WTC11 (cell line): ENCODE measurements at regions not wholly inside any gene's neighbourhood (a gene's known extent, or its start where the extent isn't known, plus 50 kb on each side); places are given as distances from the start of the nearest gene placed in this dataset.

ENCODE experiments used
- ATAC-seq: fragments of 200-7000 bp; cut with Tn5 transposase; 2 replicates; pipeline ENCODE4 v1.10.0; 2021; ENCODE audit warnings: mild to moderate bottlenecking, moderate library complexity
- CTCF ChIA-PET: fragments of 300-600 bp; sonication (Branson Sonifier 250); formaldehyde crosslinking; loops from one replicate; lab custom pipeline; 2021; ENCODE audit warnings: antibody characterized with exemption; lab: Charles Lee
- POLR2A ChIA-PET: fragments of 350-600 bp; sonication (Branson Sonifier 250); formaldehyde crosslinking; loops from one replicate; lab custom pipeline; 2021; ENCODE audit warnings: antibody characterized with exemption; lab: Charles Lee
- DNase-seq: peaks from one replicate; pipeline ENCODE4 v3.0.0; 2021; ENCODE audit warnings: low spot score
- H3K27ac Mint-ChIP-seq: 2 replicates; pipeline ENCODE4 v1.8.0; 2021; ENCODE audit warnings: mixed read lengths
- H3K27me3 Mint-ChIP-seq: 2 replicates; pipeline ENCODE4 v1.8.0; 2021; ENCODE audit warnings: low read depth, mild to moderate bottlenecking, moderate library complexity, mixed read lengths
- H3K36me3 Mint-ChIP-seq: 2 replicates; pipeline ENCODE4 v1.8.0; 2021; ENCODE audit warnings: mixed read lengths
- H3K4me1 Mint-ChIP-seq: 2 replicates; pipeline ENCODE4 v1.8.0; 2022; ENCODE audit warnings: mixed read lengths
- H3K4me3 Mint-ChIP-seq: 2 replicates; pipeline ENCODE4 v1.8.0; 2021; ENCODE audit warnings: mild to moderate bottlenecking, moderate library complexity, mixed read lengths
- H3K9me3 Mint-ChIP-seq: 2 replicates; pipeline ENCODE4 v1.8.0; 2021; ENCODE audit warnings: mixed read lengths
- ATF1 ChIP-seq: sonication (generic); formaldehyde crosslinking; IDR thresholded peaks from 2 replicates; pipeline ENCODE4 v1.8.1; 2023; ENCODE audit warnings: mild to moderate bottlenecking, moderate library complexity, missing genetic modification reagents
- ETV6 ChIP-seq: sonication (generic); formaldehyde crosslinking; IDR thresholded peaks from 2 replicates; pipeline ENCODE4 v1.8.1; 2022; ENCODE audit warnings: mild to moderate bottlenecking, missing genetic modification reagents
- FOXK1 ChIP-seq: sonication (generic); formaldehyde crosslinking; IDR thresholded peaks from 2 replicates; pipeline ENCODE4 v1.8.0; 2022; ENCODE audit warnings: mild to moderate bottlenecking, moderate library complexity, missing genetic modification reagents
- JAZF1 ChIP-seq: fragments of 250-450 bp; sonication (Bioruptor Pico); IDR thresholded peaks from 2 replicates; pipeline ENCODE4 v1.9.0; 2021; ENCODE audit warnings: moderate library complexity, mild to moderate bottlenecking, inconsistent platforms
- OVOL2 ChIP-seq: fragments of 250-450 bp; sonication (Bioruptor Pico); IDR thresholded peaks from 2 replicates; pipeline ENCODE4 v1.9.0; 2021; ENCODE audit warnings: mild to moderate bottlenecking, borderline replicate concordance
- ZNF121 ChIP-seq: sonication (generic); formaldehyde crosslinking; IDR thresholded peaks from 2 replicates; pipeline ENCODE4 v1.8.0; 2023; ENCODE audit warnings: missing genetic modification reagents
- ZNF232 ChIP-seq: sonication (generic); formaldehyde crosslinking; IDR thresholded peaks from 2 replicates; pipeline ENCODE4 v1.8.0; 2022; ENCODE audit warnings: mild to moderate bottlenecking, missing genetic modification reagents
- ZNF317 ChIP-seq: sonication (generic); formaldehyde crosslinking; IDR thresholded peaks from 2 replicates; pipeline ENCODE4 v1.8.1; 2023; ENCODE audit warnings: low read depth, mild to moderate bottlenecking, moderate library complexity, missing genetic modification reagents, borderline replicate concordance
- ZNF416 ChIP-seq: fragments of 250-450 bp; sonication (Bioruptor Pico); IDR thresholded peaks from 2 replicates; pipeline ENCODE4 v1.9.0; 2021; ENCODE audit warnings: mild to moderate bottlenecking, inconsistent platforms
- TF ChIP-seq, protein P1 (sequence below): fragments of 200-600 bp; IDR thresholded peaks from 2 replicates; pipeline ENCODE4 v1.8.0; 2022; ENCODE audit warnings: antibody characterized with exemption
- TF ChIP-seq, protein P2 (sequence below): sonication (generic); formaldehyde crosslinking; IDR thresholded peaks from 2 replicates; pipeline ENCODE4 v1.8.0; 2022; ENCODE audit warnings: missing genetic modification reagents
- TF ChIP-seq, protein P3 (sequence below): sonication (generic); formaldehyde crosslinking; IDR thresholded peaks from 2 replicates; pipeline ENCODE4 v1.8.1; 2022; ENCODE audit warnings: missing genetic modification reagents, borderline replicate concordance
- TF ChIP-seq, protein P4 (sequence below): sonication (generic); formaldehyde crosslinking; IDR thresholded peaks from 2 replicates; pipeline ENCODE4 v1.8.0; 2022; ENCODE audit warnings: mild to moderate bottlenecking, missing genetic modification reagents
- TF ChIP-seq, protein P5 (sequence below): sonication (generic); formaldehyde crosslinking; IDR thresholded peaks from 2 replicates; pipeline ENCODE4 v1.8.1; 2023; ENCODE audit warnings: mild to moderate bottlenecking, missing genetic modification reagents, moderate library complexity
- TF ChIP-seq, protein P6 (sequence below): sonication (generic); formaldehyde crosslinking; IDR thresholded peaks from 2 replicates; pipeline ENCODE4 v1.8.0; 2023; ENCODE audit warnings: mild to moderate bottlenecking, missing genetic modification reagents

DNA sequence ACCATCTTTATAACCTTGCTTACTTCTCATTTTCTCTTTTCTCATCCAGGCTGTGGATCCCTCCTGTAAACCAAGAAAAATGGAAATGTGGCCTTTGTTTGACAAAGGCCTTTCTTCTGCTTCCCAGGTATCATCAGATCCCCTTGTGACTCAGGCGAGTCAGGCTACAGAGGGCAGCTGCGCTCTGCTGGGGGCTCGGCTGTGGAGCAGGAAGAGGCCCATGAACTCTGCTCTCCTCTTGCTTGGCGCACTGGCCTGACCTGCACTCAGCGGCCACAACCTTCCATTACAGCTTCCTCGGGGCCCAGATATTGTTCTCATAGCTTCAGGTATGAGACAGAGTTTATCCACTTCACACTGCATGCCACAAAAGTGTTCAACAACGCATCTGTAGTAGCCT is 457.6 kb upstream of the COBL start:
- no peaks in the 10 kb centered on the region for H3K36me3 Mint-ChIP-seq
- H3K27ac Mint-ChIP-seq, result peak overlapping the region; percentile 77
- H3K4me3 Mint-ChIP-seq, result no peak overlapping the region
- peaks cover 24% of the 10 kb centered on the region for H3K4me1 Mint-ChIP-seq
- H3K27me3 Mint-ChIP-seq, result no peaks in the 10 kb centered on the region
- CTCF ChIA-PET, result interaction anchor here (0.9 to 1.4 kb wide), 4 partner anchors 9 to 479 kb away, joined by 3 to 6 read pairs (median 4); no protein-coding TSS in a partner anchor
- no peaks in the 10 kb centered on the region for H3K9me3 Mint-ChIP-seq
- POLR2A ChIA-PET, result interaction anchor here (0.5 kb wide), 1 partner anchor 736 kb away, joined by 5 read pairs; no protein-coding TSS in a partner anchor
- DNase-seq (peak; percentile 33), ATAC-seq (peak; percentile 96)
- TF ChIP-seq ATF1 (CRISPR knock-in tag) (no peak), ZNF121 (CRISPR knock-in tag) (peak; percentile 93), ETV6 (CRISPR knock-in tag) (0 out of 2 replicates have a peak, but pooled peaks have one; percentile 34)
- TF ChIP-seq, protein P1, sequence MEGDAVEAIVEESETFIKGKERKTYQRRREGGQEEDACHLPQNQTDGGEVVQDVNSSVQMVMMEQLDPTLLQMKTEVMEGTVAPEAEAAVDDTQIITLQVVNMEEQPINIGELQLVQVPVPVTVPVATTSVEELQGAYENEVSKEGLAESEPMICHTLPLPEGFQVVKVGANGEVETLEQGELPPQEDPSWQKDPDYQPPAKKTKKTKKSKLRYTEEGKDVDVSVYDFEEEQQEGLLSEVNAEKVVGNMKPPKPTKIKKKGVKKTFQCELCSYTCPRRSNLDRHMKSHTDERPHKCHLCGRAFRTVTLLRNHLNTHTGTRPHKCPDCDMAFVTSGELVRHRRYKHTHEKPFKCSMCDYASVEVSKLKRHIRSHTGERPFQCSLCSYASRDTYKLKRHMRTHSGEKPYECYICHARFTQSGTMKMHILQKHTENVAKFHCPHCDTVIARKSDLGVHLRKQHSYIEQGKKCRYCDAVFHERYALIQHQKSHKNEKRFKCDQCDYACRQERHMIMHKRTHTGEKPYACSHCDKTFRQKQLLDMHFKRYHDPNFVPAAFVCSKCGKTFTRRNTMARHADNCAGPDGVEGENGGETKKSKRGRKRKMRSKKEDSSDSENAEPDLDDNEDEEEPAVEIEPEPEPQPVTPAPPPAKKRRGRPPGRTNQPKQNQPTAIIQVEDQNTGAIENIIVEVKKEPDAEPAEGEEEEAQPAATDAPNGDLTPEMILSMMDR, result no peak
- TF ChIP-seq, protein P2, sequence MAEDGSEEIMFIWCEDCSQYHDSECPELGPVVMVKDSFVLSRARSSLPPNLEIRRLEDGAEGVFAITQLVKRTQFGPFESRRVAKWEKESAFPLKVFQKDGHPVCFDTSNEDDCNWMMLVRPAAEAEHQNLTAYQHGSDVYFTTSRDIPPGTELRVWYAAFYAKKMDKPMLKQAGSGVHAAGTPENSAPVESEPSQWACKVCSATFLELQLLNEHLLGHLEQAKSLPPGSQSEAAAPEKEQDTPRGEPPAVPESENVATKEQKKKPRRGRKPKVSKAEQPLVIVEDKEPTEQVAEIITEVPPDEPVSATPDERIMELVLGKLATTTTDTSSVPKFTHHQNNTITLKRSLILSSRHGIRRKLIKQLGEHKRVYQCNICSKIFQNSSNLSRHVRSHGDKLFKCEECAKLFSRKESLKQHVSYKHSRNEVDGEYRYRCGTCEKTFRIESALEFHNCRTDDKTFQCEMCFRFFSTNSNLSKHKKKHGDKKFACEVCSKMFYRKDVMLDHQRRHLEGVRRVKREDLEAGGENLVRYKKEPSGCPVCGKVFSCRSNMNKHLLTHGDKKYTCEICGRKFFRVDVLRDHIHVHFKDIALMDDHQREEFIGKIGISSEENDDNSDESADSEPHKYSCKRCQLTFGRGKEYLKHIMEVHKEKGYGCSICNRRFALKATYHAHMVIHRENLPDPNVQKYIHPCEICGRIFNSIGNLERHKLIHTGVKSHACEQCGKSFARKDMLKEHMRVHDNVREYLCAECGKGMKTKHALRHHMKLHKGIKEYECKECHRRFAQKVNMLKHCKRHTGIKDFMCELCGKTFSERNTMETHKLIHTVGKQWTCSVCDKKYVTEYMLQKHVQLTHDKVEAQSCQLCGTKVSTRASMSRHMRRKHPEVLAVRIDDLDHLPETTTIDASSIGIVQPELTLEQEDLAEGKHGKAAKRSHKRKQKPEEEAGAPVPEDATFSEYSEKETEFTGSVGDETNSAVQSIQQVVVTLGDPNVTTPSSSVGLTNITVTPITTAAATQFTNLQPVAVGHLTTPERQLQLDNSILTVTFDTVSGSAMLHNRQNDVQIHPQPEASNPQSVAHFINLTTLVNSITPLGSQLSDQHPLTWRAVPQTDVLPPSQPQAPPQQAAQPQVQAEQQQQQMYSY (CRISPR knock-in tag), result no peak
- TF ChIP-seq, protein P3, sequence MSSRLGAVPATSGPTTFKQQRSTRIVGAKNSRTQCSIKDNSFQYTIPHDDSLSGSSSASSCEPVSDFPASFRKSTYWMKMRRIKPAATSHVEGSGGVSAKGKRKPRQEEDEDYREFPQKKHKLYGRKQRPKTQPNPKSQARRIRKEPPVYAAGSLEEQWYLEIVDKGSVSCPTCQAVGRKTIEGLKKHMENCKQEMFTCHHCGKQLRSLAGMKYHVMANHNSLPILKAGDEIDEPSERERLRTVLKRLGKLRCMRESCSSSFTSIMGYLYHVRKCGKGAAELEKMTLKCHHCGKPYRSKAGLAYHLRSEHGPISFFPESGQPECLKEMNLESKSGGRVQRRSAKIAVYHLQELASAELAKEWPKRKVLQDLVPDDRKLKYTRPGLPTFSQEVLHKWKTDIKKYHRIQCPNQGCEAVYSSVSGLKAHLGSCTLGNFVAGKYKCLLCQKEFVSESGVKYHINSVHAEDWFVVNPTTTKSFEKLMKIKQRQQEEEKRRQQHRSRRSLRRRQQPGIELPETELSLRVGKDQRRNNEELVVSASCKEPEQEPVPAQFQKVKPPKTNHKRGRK (CRISPR knock-in tag), result no peak
- TF ChIP-seq, protein P4, sequence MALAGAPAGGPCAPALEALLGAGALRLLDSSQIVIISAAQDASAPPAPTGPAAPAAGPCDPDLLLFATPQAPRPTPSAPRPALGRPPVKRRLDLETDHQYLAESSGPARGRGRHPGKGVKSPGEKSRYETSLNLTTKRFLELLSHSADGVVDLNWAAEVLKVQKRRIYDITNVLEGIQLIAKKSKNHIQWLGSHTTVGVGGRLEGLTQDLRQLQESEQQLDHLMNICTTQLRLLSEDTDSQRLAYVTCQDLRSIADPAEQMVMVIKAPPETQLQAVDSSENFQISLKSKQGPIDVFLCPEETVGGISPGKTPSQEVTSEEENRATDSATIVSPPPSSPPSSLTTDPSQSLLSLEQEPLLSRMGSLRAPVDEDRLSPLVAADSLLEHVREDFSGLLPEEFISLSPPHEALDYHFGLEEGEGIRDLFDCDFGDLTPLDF, result no peak
- TF ChIP-seq, protein P5, sequence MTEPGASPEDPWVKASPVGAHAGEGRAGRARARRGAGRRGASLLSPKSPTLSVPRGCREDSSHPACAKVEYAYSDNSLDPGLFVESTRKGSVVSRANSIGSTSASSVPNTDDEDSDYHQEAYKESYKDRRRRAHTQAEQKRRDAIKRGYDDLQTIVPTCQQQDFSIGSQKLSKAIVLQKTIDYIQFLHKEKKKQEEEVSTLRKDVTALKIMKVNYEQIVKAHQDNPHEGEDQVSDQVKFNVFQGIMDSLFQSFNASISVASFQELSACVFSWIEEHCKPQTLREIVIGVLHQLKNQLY (CRISPR knock-in tag), result no peak

DNA sequence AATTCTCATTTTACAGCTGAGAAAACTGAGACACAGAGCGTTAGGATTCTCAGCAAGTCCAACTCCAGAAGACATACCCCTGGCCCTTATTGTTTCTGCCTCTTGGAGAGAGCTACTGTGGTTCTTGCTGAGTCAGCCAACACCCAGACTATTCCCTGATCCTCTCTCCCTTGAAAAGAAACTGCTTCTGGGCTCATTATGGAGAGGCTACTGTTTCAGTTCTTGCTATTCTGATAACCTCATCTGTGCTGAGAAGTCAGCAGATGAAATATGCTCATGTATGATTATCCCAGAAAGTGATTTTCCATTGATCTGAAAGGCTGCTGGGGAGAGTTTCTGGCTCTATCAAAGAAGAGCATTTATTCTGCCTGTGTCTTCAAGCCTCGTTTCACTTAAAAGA is 455.6 kb upstream of the COBL start:
- H3K36me3 Mint-ChIP-seq, result no peaks in the 10 kb centered on the region
- POLR2A ChIA-PET, result no interaction called here
- no peak overlapping the region for H3K27ac Mint-ChIP-seq
- CTCF ChIA-PET, result no interaction called here
- TF ChIP-seq ZNF317 (no peak), ZNF232 (no peak), ZNF416 (CRISPR knock-in tag) (no peak), FOXK1 (CRISPR knock-in tag) (no peak), OVOL2 (CRISPR knock-in tag) (no peak), JAZF1 (CRISPR knock-in tag) (no peak)
- TF ChIP-seq, protein P6, sequence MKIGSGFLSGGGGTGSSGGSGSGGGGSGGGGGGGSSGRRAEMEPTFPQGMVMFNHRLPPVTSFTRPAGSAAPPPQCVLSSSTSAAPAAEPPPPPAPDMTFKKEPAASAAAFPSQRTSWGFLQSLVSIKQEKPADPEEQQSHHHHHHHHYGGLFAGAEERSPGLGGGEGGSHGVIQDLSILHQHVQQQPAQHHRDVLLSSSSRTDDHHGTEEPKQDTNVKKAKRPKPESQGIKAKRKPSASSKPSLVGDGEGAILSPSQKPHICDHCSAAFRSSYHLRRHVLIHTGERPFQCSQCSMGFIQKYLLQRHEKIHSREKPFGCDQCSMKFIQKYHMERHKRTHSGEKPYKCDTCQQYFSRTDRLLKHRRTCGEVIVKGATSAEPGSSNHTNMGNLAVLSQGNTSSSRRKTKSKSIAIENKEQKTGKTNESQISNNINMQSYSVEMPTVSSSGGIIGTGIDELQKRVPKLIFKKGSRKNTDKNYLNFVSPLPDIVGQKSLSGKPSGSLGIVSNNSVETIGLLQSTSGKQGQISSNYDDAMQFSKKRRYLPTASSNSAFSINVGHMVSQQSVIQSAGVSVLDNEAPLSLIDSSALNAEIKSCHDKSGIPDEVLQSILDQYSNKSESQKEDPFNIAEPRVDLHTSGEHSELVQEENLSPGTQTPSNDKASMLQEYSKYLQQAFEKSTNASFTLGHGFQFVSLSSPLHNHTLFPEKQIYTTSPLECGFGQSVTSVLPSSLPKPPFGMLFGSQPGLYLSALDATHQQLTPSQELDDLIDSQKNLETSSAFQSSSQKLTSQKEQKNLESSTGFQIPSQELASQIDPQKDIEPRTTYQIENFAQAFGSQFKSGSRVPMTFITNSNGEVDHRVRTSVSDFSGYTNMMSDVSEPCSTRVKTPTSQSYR (CRISPR knock-in tag), result no peak
- TF ChIP-seq, all 79 proteins: peak for 0
- no peak for ATAC-seq
- DNase-seq, result no peak
- Mint-ChIP-seq H3K9me3 (no peaks in the 10 kb centered on the region), H3K4me3 (no peak overlapping the region), H3K4me1 (peaks cover 24% of the 10 kb centered on the region), H3K27me3 (no peaks in the 10 kb centered on the region)
